Right cardiac atrium (tissue), 5 donors: ENCODE measurements at regions not wholly inside any gene's neighbourhood (a gene's known extent, or its start where the extent isn't known, plus 50 kb on each side); places are given as distances from the start of the nearest gene placed in this dataset.

Experiments
- ATAC-seq, 2 donors: fragments of 200-7000 bp; cut with Tn5 transposase; one replicate each; pipeline versions ENCODE4 v1.8.0 to v1.9.1; 2020; ENCODE audit warnings: moderate library complexity in 2 of 2, mild to moderate bottlenecking in 1 of 2
- DNase-seq, 3 donors: peaks; one replicate each; pipeline ENCODE4 v3.0.0-alpha.2; 2020
- H3K27ac ChIP-seq: one replicate; pipeline ENCODE4 v1.5.1; 2013; ENCODE audit warnings: mild to moderate bottlenecking, low read length, control low read depth, moderate library complexity
- H3K27me3 ChIP-seq: one replicate; pipeline ENCODE4 v1.6.1; 2013; ENCODE audit not compliant: control insufficient read depth, insufficient read depth
- H3K4me1 ChIP-seq: one replicate; pipeline ENCODE4 v1.6.1; 2013; ENCODE audit warnings: low read length; ENCODE audit not compliant: control insufficient read depth, insufficient read depth
- H3K4me3 ChIP-seq: one replicate; pipeline ENCODE4 v1.5.1; 2013; ENCODE audit warnings: low read length, control low read depth
- H3K9me3 ChIP-seq: one replicate; pipeline ENCODE4 v1.6.1; 2013; ENCODE audit warnings: low read length; ENCODE audit not compliant: control insufficient read depth
- WGBS: extraction: QIAGEN DNeasy Blood & Tissue Kit; methylation state at CpG from one replicate; pipeline ENCODE4 v1.1.7; 2013; 5-methylcytosine and 5-hydroxymethylcytosine counted together
- intact Hi-C, 4 donors: fragments of 100-400 bp; cut with DNase I; formaldehyde crosslinking; loops; one replicate each; pipeline versions ENCODE4 v1.11.0 to v1.14.0; 2022 to 2023
- donor health status: healthy with polysubstance abuse.
- donor health status: DM: no; HTN: yes; CAD: no.
- donor health status: DM: no; HTN: no; CAD: no.
- donor health status: DM: no; HTN: yes; CAD: no; lungs with severe emphysema.
- donor health status: DM: yes; HTN: yes; CAD: no.

DNA sequence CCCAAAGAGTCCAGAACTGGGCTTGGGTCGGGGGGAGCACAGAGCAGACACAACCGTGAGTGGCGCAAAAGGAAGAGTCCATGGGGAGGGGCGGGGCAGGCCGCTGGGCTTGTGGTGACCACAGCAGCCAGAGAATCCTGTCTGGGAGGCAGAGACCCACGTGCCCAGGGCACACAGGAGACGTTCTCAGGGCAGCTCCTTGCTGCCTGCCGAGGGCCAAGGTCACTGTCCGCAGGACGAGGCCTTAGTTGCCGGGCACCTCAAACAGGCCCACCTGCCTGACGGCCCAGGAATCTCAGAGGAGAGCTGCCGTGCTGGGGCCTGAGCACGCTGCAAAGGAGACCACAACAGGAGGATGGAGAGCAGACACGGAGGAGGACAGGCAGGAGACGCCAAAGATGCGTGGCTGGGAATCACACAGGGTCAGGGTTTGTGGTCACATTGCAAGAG, 87.8 kb downstream of the MYEOV start:
- Histone ChIP-seq H3K9me3 (no peaks in the 10 kb centered on the region), H3K4me1 (no peaks in the 10 kb centered on the region), H3K27ac (no peak overlapping the region), H3K4me3 (no peak overlapping the region), H3K27me3 (no peaks in the 10 kb centered on the region)
- DNase-seq (peak in 2 of 3 donors; percentile 31 to 47), ATAC-seq (no peak)
- 87% methylated on average over 17 of the region's 17 CpGs for WGBS
- intact Hi-C loops, result no loop called here

DNA sequence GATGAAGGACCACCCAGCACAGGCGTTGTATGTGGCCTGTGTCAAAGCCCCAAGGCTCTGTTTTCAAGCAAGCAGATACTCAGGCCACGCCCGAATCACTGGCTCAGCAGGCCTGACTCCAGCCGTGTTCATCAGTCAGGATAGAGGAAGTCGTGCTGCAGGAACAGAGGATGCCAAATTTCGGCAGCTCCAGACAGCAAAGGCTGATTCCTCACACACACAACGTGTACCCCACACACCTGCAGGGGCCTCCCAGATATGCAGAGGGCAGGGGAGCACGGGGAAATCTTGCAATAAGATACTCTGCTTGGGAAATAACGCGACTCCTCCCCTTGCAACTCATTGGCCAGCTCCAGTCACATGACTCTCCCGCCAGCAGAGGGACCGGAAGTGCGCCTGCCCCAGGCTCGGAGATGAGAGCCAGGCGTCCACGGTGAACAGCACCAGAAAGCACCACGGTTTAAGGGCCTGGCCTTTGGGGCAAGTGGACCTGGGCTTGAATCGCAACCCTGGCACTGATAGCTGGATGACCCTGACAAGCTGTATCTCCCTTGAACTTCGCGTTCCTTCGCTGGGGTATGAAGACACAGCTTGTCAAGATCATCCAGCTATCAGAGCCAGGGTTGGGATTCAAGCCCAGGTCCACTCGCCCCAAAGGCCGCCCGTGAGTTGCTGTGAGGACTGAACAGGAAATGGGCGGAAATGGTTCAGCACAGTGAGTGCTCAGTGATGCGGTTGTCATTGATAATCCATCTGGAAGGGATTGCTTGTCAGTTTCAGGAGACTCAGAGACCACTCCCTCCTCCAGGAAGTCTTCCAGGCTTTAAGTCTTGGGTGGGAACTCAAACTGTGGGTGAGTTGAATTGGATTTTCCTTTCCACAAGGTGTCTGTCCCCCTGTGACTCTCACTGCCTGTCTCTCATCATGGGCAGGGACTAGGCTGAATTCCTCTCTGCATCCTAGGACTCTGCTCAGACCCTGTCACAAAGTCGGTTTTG, 88.5 kb downstream of the MYEOV start:
- DNase-seq (peak; percentile 47 to 83 (median 78)), ATAC-seq (peak; percentile 35 to 56)
- Histone ChIP-seq H3K4me1 (no peaks in the 10 kb centered on the region), H3K4me3 (no peak overlapping the region), H3K9me3 (no peaks in the 10 kb centered on the region), H3K27ac (peak overlapping the region; percentile 9), H3K27me3 (no peaks in the 10 kb centered on the region)
- intact Hi-C loops, result no loop called here
- WGBS, result 61% methylated on average over 27 of the region's 27 CpGs

DNA sequence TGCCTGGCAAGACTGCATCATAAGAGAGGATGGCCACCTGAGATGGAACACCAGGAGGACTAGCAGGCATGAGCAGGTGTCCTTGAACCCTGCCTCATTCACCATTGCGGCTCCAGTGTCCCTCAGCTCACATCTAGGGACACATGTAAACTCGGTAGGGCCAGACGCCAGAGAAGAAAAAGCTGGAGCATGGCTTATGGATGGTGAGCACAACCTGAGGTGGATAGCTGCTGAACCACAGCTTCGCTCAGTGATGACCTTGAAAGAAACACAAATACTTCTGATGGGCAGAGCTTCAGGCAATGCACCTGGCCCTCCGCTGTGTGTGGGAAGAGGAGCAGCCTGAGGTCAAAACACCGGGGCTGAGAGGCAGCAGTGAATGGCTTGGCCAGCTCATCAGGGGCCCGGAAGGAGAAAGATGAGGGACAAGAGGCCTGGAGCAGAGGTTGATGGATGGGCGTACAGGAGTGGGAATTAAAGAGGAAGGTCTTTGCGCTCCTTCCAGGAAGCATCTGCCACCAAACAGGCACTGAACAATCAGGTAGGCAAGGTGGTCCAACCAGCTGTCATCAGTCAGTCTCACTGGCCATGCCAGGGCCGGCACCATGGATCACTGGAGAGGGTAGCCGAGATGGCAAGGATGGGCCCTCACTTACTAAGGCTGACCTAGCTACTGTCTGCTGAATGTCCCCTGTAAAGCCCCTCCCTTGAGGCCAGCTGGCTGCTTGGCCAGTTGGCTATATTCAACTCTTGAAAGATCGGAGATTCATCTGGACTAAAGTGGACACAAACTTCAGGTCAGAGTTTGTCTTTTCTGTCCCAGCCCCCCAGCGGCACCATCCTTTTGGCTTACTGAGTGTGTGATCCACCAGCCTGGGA, 89.7 kb downstream of the MYEOV start:
- no peak overlapping the region for H3K27ac ChIP-seq
- DNase-seq (peak in 2 of 3 donors; percentile 26 to 31), ATAC-seq (no peak)
- H3K4me3 ChIP-seq, result no peak overlapping the region
- intact Hi-C loops, result no loop called here
- 93% methylated on average over 13 of the region's 13 CpGs for WGBS
- no peaks in the 10 kb centered on the region for H3K4me1 ChIP-seq
- H3K9me3 ChIP-seq, result no peaks in the 10 kb centered on the region
- no peaks in the 10 kb centered on the region for H3K27me3 ChIP-seq

DNA sequence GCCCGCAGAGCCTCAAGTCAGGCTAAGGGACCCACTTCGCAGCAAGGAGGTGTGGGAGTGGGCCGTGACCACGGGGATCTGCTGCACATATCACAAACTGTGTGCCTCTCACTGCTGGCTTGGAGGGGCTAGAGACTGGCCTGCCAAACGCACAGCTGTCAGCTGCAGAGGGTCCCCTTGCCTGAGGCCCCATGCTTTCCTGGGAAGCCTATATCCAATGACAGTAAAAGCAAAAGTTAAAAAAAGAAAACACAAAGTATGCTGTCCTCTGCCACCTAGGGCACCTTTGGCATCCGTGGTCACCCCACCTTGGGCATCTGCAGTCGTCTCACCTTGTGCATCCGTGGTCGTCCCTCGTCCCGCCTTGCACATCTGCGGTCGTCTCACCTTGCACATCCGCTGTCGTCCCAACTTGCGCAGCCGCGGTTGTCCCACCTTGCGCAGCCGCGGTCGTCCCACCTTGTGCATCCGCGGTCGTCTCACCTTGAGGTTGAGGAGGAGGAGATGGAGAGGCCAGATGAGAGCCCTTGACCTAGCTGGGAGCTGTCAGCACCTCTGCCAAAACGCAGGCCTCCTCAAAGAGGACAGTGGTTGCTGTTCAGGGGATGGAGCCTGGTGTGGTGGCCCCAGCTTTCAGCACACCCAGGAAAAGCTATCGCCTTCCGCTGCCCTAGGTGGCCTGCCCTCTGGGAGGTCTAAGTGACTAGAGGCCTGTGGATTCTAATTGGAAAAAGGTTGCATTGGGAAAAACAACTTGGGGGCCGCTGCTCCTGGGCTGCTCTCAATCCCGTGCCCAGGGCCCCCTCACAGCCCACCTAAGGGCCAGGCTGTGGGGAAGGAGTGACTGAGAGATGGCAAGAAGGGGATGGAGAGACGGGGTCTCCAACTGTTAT, 90.5 kb downstream of the MYEOV start:
- no peak for ATAC-seq
- Histone ChIP-seq H3K27me3 (no peaks in the 10 kb centered on the region), H3K4me1 (no peaks in the 10 kb centered on the region), H3K4me3 (no peak overlapping the region), H3K9me3 (no peaks in the 10 kb centered on the region), H3K27ac (no peak overlapping the region)
- intact Hi-C loops, result no loop called here
- WGBS, result 85% methylated on average over 31 of the region's 31 CpGs
- peak in 1 of 3 donors; percentile 42 for DNase-seq

DNA sequence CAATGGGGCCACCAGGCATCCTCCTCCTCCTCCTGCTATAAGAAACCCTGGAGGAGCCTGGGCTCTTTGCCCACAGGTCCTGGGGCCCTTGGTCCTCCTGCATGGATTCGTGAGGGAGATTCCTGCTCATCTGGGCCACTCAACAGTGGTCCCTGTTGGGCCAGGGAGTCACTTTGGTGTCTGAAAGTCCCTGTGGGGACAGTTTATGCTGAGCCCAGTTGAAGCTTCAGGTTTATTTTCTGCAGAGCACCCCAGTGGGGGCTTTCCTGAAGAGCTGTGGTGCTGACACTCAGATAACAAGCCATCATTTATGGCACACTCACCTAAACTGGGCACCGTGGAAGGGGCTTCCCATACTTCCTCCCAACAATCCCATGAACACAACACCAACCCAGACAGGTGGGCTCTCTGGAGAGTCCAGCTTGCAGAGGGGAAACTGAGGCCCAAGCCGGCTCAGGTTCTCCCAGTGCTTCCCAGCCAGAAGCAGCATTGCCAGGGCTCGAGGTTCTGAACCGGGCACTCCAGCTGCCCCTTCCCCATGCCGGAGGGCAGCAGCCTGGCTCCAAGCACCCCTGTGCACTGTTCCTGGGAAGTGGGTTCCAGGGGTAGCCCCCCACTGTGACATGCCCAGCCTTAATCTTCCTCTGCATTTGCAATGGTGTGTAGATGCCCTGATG, 91.3 kb downstream of the MYEOV start:
- H3K9me3 ChIP-seq, result no peaks in the 10 kb centered on the region
- DNase-seq, result no peak
- H3K4me1 ChIP-seq, result no peaks in the 10 kb centered on the region
- intact Hi-C loops, result no loop called here
- no peak overlapping the region for H3K27ac ChIP-seq
- H3K27me3 ChIP-seq, result no peaks in the 10 kb centered on the region
- WGBS, result 90% methylated on average over 6 of the region's 6 CpGs
- ATAC-seq, result no peak
- H3K4me3 ChIP-seq, result no peak overlapping the region

DNA sequence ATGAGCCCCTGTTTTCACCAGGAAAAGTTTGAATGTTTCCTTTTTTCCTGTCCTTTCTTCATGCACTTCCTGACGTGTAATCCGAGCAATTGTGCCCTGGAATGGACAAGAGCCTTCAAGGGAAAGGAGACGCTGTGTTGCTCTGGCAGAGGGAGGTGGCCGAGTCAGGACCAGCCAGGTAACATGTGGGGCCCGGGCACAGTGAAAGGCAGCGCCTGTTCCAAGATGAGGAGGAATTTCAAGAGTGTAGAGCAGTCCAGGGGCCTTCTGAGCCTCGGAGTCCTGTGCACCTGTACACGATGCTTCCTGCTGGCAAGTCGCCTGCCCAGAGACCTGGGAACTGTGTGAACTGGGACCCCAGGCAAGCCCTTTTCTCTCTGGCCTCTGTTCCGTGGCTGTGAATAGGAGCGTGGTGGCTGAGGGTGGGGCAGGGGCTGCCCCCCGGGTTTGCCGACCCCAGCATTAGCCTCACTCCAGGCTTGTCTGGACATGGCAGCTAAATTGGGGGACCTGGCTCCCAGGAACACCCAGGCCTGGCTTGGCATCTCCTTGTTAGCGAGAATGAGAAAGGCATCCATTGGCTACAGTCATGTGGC, 92.0 kb downstream of the MYEOV start:
- no peaks in the 10 kb centered on the region for H3K9me3 ChIP-seq
- H3K27ac ChIP-seq, result no peak overlapping the region
- ATAC-seq, result no peak
- H3K4me1 ChIP-seq, result no peaks in the 10 kb centered on the region
- no peak overlapping the region for H3K4me3 ChIP-seq
- peak in 1 of 3 donors; percentile 34 for DNase-seq
- H3K27me3 ChIP-seq, result no peaks in the 10 kb centered on the region
- whole genome bisulfite sequencing, result 91% methylated on average over 14 of the region's 14 CpGs
- intact Hi-C loops, result no loop called here

DNA sequence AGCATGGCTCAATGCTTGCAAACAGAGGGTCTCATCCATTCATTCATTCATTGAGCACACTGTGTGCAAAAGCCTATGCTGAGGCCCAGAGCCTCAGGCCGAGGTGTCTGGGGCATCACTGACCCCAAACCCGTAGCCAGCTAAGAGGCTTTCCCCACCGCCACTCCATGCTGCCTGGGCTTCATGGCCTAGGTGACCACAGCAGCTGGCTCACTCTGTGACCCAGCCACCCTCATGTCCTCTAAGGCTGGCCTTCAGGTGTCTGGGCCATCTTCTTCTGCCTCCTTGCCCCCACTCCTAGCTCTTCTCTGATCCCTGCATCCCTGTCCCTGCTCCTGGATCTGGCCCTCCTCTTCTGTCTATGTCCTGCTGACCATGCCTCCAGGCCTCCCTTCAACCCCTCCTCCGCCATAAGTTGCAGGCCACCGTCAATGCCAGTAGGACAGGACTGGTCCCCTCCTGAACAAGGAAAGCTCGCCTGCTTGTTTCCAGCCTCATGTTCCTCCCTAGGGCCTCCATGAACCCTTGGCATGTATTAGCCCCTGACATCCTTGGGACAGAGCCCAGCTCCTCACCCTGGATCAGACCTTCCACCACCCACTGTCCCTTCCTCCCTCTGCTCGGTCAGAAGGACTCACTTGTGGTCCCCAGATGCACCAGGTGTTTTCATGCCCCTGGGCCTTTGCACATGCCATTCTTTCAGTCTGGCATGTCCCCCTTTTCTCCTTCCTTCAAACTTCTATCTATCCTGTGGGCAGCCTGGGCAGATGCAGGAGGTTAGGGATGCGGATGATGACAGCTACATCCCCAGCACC, 92.8 kb downstream of the MYEOV start:
- DNase-seq (peak in 1 of 3 donors; percentile 34), ATAC-seq (no peak)
- Histone ChIP-seq H3K4me3 (no peak overlapping the region), H3K27ac (no peak overlapping the region), H3K4me1 (no peaks in the 10 kb centered on the region), H3K27me3 (no peaks in the 10 kb centered on the region), H3K9me3 (no peaks in the 10 kb centered on the region)
- intact Hi-C loops, result no loop called here
- WGBS, result 92% methylated on average over 8 of the region's 8 CpGs

DNA sequence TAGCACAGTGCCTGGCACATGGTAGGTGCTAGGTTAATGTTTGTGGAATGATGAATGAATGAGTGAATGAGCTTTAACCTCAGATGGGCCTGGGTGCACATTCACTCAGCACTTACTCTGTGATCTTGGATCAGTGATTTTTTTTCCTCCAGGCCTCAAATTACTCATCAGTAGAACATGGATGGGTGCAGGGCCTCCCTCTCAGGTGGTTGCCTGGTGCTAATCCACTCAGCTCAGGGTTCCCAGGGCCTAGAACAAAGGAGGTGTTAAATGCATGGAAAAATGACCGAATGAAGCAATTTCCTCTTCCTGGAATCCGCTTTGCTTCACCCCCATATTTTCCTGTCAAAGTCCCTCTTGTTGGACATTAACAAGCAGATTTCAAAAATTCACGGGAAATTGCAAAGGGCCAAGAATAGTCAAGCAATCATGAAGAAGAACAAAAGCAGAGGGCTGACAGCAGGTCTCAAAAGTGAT, 93.5 kb downstream of the MYEOV start:
- H3K27me3 ChIP-seq, result no peaks in the 10 kb centered on the region
- no peaks in the 10 kb centered on the region for H3K4me1 ChIP-seq
- DNase-seq, result no peak
- intact Hi-C loops, result no loop called here
- ATAC-seq, result no peak
- H3K9me3 ChIP-seq, result no peaks in the 10 kb centered on the region
- WGBS, result 68% methylated on average over 3 of the region's 3 CpGs
- no peak overlapping the region for H3K27ac ChIP-seq
- H3K4me3 ChIP-seq, result no peak overlapping the region

DNA sequence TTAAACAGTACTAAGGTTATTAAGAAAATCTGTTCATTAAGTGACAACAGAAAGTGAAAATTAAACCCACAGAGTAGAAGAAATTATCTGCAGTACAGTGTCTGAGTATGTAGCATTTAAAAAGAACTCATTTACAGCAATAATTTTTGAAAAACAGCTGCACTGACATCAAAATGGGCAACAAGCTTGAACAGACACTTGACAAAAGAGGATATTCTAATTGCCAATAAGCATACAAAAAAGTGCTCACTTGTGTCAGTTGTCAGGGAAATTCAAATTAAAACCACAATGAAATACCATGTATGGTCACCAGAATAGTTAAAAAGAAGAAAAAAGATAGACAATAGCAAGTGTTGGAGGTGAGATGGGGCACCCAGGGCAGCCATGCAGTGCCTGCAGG, 93.3 kb upstream of the LINC01488 start:
- intact Hi-C loops, result no loop called here
- Histone ChIP-seq H3K27me3 (no peaks in the 10 kb centered on the region), H3K4me1 (no peaks in the 10 kb centered on the region), H3K27ac (no peak overlapping the region), H3K9me3 (no peaks in the 10 kb centered on the region), H3K4me3 (no peak overlapping the region)
- DNase-seq, result no peak
- no peak for ATAC-seq
